GM13977 (cell line): ENCODE measurements at regions not wholly inside any gene's neighbourhood (a gene's known extent, or its start where the extent isn't known, plus 50 kb on each side); places are given as distances from the start of the nearest gene placed in this dataset.

Experiments used
- DNase-seq: peaks from one replicate; pipeline ENCODE4 v3.0.0; 2012; ENCODE audit warnings: low spot score
- in situ Hi-C: fragments of 300-500 bp; cut with MboI; formaldehyde crosslinking; loops from one replicate; pipeline ENCODE4 v1.12.0; 2022; ENCODE audit warnings: low sequenced_read_pairs, low pct_unique_long_range_greater_than_20kb, mixed read lengths, inconsistent platforms; ENCODE audit not compliant: unreplicated experiment
- TF ChIP-seq, protein P1 (sequence below): IDR thresholded peaks from 2 replicates; pipeline ENCODE4 v1.5.1; 2012; ENCODE audit warnings: mild to moderate bottlenecking, control low read depth; ENCODE audit not compliant: insufficient read depth; ENCODE audit errors: extremely low read depth, missing control alignments

DNA sequence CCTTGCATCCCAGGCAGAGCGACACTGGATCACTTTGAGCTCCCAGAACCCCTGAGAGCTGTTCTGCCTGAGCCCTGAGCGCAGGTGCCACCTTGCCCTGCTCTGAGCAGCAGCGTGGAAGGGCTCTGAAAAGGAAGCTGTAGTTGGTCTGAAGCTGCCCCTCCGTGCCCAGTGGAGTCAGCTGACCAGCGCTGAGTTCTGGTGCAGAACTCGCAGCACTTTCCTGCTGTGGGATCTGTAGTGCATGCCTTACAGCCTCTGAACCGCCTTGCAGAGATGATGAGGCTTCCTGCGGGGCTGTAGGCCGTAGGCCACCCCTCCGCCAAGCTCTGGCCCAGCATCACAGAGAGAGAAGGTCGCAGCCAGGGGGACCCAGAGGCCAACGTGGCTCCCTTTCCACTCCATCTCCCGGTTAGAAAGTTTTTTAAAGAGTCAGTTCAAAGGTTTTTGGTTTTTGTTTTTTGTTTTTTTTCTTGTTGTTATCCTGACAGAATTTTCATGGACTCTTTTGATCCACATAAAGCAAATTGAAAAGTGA, 158.3 kb upstream of the CST7 start:
- DNase-seq: no peak
- TF ChIP-seq, protein P1, sequence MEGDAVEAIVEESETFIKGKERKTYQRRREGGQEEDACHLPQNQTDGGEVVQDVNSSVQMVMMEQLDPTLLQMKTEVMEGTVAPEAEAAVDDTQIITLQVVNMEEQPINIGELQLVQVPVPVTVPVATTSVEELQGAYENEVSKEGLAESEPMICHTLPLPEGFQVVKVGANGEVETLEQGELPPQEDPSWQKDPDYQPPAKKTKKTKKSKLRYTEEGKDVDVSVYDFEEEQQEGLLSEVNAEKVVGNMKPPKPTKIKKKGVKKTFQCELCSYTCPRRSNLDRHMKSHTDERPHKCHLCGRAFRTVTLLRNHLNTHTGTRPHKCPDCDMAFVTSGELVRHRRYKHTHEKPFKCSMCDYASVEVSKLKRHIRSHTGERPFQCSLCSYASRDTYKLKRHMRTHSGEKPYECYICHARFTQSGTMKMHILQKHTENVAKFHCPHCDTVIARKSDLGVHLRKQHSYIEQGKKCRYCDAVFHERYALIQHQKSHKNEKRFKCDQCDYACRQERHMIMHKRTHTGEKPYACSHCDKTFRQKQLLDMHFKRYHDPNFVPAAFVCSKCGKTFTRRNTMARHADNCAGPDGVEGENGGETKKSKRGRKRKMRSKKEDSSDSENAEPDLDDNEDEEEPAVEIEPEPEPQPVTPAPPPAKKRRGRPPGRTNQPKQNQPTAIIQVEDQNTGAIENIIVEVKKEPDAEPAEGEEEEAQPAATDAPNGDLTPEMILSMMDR: no peak
- in situ Hi-C loops: no loop called here

DNA sequence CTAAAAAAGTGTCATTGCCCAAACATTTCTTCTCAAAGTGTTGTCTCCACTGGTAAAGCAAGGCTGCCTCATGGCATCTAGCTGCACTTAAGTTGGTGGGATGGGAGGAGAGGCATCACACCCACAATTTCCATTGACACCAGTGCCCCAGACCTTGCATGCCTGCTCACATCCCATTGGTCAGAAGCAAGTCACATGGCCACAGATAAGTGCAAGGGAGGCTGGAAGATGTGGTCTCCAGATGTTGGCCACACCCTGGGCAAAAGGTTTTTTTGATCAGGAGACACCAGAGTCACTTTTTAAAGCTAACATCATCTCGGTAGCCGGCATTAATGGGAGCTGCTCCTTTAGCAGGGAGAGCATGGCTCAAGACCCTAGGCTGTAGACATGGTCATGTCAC, 157.1 kb upstream of the CST7 start:
- TF ChIP-seq, protein P1: no peak
- in situ Hi-C loops: no loop called here
- no peak for DNase-seq

DNA sequence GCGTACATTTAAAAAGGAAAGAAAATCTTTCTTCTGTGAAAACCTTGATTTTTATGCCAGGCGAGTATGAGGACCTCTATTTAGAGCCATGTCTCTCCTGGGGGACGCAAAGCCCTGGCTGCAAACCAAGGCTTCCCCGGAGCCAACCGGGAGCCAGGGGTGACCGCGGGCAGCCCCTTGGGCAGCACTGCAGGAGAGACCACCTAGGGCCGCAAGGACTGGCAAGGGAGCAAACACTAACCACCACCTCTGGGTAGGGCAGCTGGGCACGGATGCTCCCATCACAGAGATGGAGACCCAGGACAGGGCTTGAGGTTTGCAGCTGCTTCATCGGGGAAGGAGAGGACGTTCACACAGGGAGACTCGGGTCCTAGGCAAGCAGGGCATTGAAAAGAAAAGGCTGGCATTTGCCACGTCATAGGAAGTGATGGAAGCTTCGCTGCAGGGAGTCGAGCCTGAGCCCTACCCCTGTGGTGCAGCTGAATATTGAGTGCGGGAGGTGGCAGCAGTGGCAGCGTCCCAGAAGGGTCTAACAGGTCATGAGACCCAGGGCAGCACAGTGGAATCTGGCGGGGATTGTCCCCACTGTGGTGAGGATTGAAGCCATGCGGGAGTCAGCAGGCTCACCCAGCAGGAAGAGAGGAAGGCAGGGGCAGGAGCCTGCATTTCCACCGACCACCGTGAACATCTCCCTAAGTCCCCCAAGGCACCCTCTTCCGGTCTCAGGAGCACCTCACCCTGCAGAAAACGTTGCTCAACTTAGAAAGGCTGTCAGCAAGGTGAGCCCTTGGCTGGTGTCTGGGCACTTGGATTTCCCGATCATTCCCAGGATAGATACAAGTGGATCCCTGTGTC, 156.2 kb upstream of the CST7 start:
- in situ Hi-C loops: no loop called here
- DNase-seq: no peak
- TF ChIP-seq, protein P1: no peak

DNA sequence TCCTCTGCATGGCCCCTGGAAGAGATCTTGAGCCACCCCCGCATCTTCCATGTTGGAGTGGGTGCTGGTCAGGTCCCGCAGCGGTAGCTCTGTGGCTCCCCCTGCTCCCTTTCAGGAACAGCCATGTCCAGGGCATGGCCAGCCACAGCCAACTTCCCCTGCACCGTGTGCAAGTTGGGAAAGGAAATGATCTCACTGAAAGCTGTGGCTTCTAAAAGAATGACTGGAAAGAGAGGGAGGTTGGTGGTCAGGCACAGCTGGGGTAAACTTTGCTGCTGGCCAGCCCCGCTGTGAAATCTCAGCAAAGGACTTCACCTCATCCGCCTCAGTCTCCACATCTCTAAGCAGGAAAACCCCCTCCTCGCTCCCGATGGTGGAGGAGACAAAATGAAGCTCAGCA, 153.6 kb upstream of the CST7 start:
- no peak for DNase-seq
- in situ Hi-C loops: no loop called here

DNA sequence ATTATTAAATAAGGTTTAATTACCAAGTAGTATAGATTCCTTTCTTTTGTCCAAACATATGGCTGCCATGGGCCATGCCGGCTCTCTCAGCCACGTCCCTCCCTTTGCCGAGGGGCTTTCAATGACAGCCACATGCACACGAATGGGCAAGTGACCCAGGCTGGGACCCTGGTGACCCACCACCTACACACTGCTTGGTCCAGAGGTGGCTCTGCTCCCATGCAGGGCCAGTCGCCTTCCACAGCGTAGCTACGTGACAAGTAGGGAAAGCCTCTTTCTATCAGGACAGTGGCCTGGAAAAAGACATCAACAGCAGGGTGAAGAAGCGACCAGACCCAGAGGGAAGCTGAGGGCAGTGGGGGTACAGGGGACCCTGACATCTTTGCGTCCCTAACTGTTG, 152.8 kb upstream of the CST7 start:
- no peak for DNase-seq
- TF ChIP-seq, protein P1: no peak
- in situ Hi-C loops: no loop called here

More for the DNA sequence above, 153.6 kb upstream of the CST7 start:
- TF ChIP-seq, protein P1: no peak

DNA sequence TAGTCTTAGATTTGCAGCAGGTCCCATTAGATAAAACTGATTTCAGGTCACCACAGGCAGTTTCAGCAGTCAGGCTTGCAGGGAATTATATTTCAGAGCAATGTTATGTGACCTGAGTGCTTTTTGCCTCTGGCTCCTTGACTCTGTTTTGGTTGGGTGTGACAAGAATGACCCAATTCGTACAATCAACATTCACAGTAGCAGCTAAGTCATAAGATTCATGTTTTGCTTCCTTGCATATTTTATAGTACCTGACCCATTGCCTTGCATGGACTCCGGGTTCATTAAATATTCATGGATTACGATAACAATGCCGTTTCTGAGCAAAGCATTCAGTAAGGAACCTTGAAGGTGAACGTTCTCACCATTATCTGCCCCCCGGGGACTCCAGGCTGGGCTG, 152.0 kb upstream of the CST7 start:
- TF ChIP-seq, protein P1: no peak
- no peak for DNase-seq
- in situ Hi-C loops: no loop called here
